ENCODE measurements at regions not wholly inside any gene's neighbourhood (a gene's known extent, or its start where the extent isn't known, plus 50 kb on each side); places are given as distances from the start of the nearest gene placed in this dataset.
"Not testable (repeated sequence)": the region's sequence is repeated elsewhere in the genome, so short reads cannot be mapped to it uniquely, and the experiment has no call there.

GRCh38 chr3:78086150-78086549, 1046.3 kb downstream of the ROBO2 start:
- DNase-seq (ENCODE audit: low read depth) = peak; percentile 24

GRCh38 chr3:78087134-78087533, 1047.2 kb downstream of the ROBO2 start:
- DNase-seq (ENCODE audit: low read depth) = no peak

- no peak for DNase-seq (ENCODE audit: low read depth)
Observed at GRCh38 chr3:78088006-78088405, 1048.1 kb downstream of the ROBO2 start.

- no peak for DNase-seq (ENCODE audit: low read depth)
Observed at GRCh38 chr3:78090382-78090781, 1050.5 kb downstream of the ROBO2 start.

- DNase-seq (ENCODE audit: low read depth) = no peak
Observed at GRCh38 chr3:78091478-78092119, 1051.7 kb downstream of the ROBO2 start.

- DNase-seq (ENCODE audit: low read depth) = peak; percentile 49
Observed at GRCh38 chr3:78092574-78092973, 1052.7 kb downstream of the ROBO2 start.

GRCh38 chr3:78096488-78097255, 1056.8 kb downstream of the ROBO2 start:
- no peak for DNase-seq (ENCODE audit: low read depth)

GRCh38 chr3:78098367-78098766, 1058.5 kb downstream of the ROBO2 start:
- DNase-seq (ENCODE audit: low read depth) = no peak

GRCh38 chr3:78101384-78101783, 1061.5 kb downstream of the ROBO2 start:
- DNase-seq (ENCODE audit: low read depth) = peak; percentile 81

- not testable (repeated sequence) for DNase-seq (ENCODE audit: low read depth)
Observed at GRCh38 chr3:78108269-78108961, 1068.5 kb downstream of the ROBO2 start.

GRCh38 chr3:78112291-78113010, 1072.6 kb downstream of the ROBO2 start:
- DNase-seq (ENCODE audit: low read depth) = peak; percentile 87

GRCh38 chr3:78115983-78116382, 1076.1 kb downstream of the ROBO2 start:
- DNase-seq (ENCODE audit: low read depth) = no peak

- peak; percentile 95 for DNase-seq (ENCODE audit: low read depth)
Observed at GRCh38 chr3:78116874-78117273, 1077.0 kb downstream of the ROBO2 start.

- no peak for DNase-seq (ENCODE audit: low read depth)
Observed at GRCh38 chr3:78123058-78123457, 1083.2 kb downstream of the ROBO2 start.

GRCh38 chr3:78129707-78130106, 1089.8 kb downstream of the ROBO2 start:
- no peak for DNase-seq (ENCODE audit: low read depth)

- no peak for DNase-seq (ENCODE audit: low read depth)
Observed at GRCh38 chr3:78130741-78131290, 1090.9 kb downstream of the ROBO2 start.

GRCh38 chr3:78134496-78134895, 1094.6 kb downstream of the ROBO2 start:
- DNase-seq (ENCODE audit: low read depth) = no peak

GRCh38 chr3:78139166-78139565, 1099.3 kb downstream of the ROBO2 start:
- no peak for DNase-seq (ENCODE audit: low read depth)

- DNase-seq (ENCODE audit: low read depth) = no peak
Observed at GRCh38 chr3:78140274-78140673, 1100.4 kb downstream of the ROBO2 start.

GRCh38 chr3:78140866-78141265, 1101.0 kb downstream of the ROBO2 start:
- DNase-seq (ENCODE audit: low read depth) = no peak

- peak; percentile 5 for DNase-seq (ENCODE audit: low read depth)
Observed at GRCh38 chr3:78141269-78141668, 1101.4 kb downstream of the ROBO2 start.

GRCh38 chr3:78143000-78143399, 1103.1 kb downstream of the ROBO2 start:
- DNase-seq (ENCODE audit: low read depth) = no peak

Measured in fibroblast of gingiva (primary cell).